AG10803 (cell line): ENCODE measurements at regions not wholly inside any gene's neighbourhood (a gene's known extent, or its start where the extent isn't known, plus 50 kb on each side); places are given as distances from the start of the nearest gene placed in this dataset.

Experiments used
- DNase-seq: peaks from one replicate; pipeline ENCODE4 v3.0.0; 2010; ENCODE audit warnings: low read depth
- H3K4me3 ChIP-seq: 2 replicates; pipeline ENCODE4 v1.5.1; 2011; ENCODE audit warnings: mild to moderate bottlenecking, low read length, control low read depth
- CTCF ChIP-seq: conservative IDR thresholded peaks from 2 replicates; pipeline ENCODE4 v1.5.1; 2011; ENCODE audit warnings: mild to moderate bottlenecking, low read length, control low read depth, inconsistent platforms

- H3K4me3 ChIP-seq = no peak overlapping the region
- TF ChIP-seq CTCF = no peak
- DNase-seq = peak; percentile 45
Observed at GRCh38 chr2:9135822-9136558, 70.6 kb upstream of the ASAP2 start.

GRCh38 chr2:9127316-9127715, 79.3 kb upstream of the ASAP2 start:
- H3K4me3 ChIP-seq = no peak overlapping the region
- TF ChIP-seq CTCF = no peak
- DNase-seq = no peak

- DNase-seq = no peak
- TF ChIP-seq CTCF = no peak
- no peak overlapping the region for H3K4me3 ChIP-seq
Observed at GRCh38 chr2:9126540-9126939, 80.1 kb upstream of the ASAP2 start.

- no peak overlapping the region for H3K4me3 ChIP-seq
- DNase-seq = no peak
- TF ChIP-seq CTCF = no peak
Observed at GRCh38 chr2:9124231-9124741, 82.3 kb upstream of the ASAP2 start.

- DNase-seq = no peak
- H3K4me3 ChIP-seq = no peak overlapping the region
- TF ChIP-seq CTCF = no peak
Observed at GRCh38 chr2:9123069-9123468, 83.5 kb upstream of the ASAP2 start.

- H3K4me3 ChIP-seq = no peak overlapping the region
- DNase-seq = no peak
- no peak for TF ChIP-seq CTCF
Observed at GRCh38 chr2:9122367-9122766, 84.2 kb upstream of the ASAP2 start.

GRCh38 chr2:9118383-9118960, 88.1 kb upstream of the ASAP2 start:
- no peak for DNase-seq
- no peak for TF ChIP-seq CTCF
- H3K4me3 ChIP-seq = no peak overlapping the region
